Mammary epithelial cell (primary cell): ENCODE measurements at regions not wholly inside any gene's neighbourhood (a gene's known extent, or its start where the extent isn't known, plus 50 kb on each side); places are given as distances from the start of the nearest gene placed in this dataset.

Source experiments
- EZH2 ChIP-seq: IDR thresholded peaks from 2 replicates; pipeline ENCODE4 v1.6.1; 2012; ENCODE audit warnings: low read length, inconsistent platforms, borderline replicate concordance
- TF ChIP-seq, protein P1 (sequence below), 2 donors: IDR thresholded peaks in 1 of 2; conservative IDR thresholded peaks in 1 of 2; 2 replicates each; pipeline ENCODE4 v1.5.1; 2011 to 2012; ENCODE audit warnings: inconsistent platforms in 2 of 2, low read length in 2 of 2, mild to moderate bottlenecking in 2 of 2, control low read depth in 1 of 2, low read depth in 1 of 2; ENCODE audit not compliant: insufficient read depth in 1 of 2; ENCODE audit errors: extremely low read depth in 1 of 2

- TF ChIP-seq, protein P1, sequence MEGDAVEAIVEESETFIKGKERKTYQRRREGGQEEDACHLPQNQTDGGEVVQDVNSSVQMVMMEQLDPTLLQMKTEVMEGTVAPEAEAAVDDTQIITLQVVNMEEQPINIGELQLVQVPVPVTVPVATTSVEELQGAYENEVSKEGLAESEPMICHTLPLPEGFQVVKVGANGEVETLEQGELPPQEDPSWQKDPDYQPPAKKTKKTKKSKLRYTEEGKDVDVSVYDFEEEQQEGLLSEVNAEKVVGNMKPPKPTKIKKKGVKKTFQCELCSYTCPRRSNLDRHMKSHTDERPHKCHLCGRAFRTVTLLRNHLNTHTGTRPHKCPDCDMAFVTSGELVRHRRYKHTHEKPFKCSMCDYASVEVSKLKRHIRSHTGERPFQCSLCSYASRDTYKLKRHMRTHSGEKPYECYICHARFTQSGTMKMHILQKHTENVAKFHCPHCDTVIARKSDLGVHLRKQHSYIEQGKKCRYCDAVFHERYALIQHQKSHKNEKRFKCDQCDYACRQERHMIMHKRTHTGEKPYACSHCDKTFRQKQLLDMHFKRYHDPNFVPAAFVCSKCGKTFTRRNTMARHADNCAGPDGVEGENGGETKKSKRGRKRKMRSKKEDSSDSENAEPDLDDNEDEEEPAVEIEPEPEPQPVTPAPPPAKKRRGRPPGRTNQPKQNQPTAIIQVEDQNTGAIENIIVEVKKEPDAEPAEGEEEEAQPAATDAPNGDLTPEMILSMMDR (conservative IDR thresholded peaks at IDR 0.05 in 1 of 2, IDR thresholded peaks at IDR 0.05 in 1 of 2; ENCODE audit: extremely low read depth in 1 of 2, insufficient read depth in 1 of 2, low read depth in 1 of 2, low read length in 2 of 2): no peak
- no peak for TF ChIP-seq EZH2
Measured at GRCh38 chr3:6743067-6743720, 117.7 kb upstream of the GRM7 start.
